GM18868 (cell line): ENCODE measurements at regions not wholly inside any gene's neighbourhood (a gene's known extent, or its start where the extent isn't known, plus 50 kb on each side); places are given as distances from the start of the nearest gene placed in this dataset.
A peak's percentile ranks its signal among the peaks of the same experiment; 100 is the strongest.
"Not testable (repeated sequence)": the region's sequence is repeated elsewhere in the genome, so short reads cannot be mapped to it uniquely, and the experiment has no call there.

Experiments used
- ATAC-seq: cut with Tn5 transposase; IDR thresholded peaks from one replicate; pipeline ENCODE4 v1.9.1; 2021; ENCODE audit warnings: mild to moderate bottlenecking, moderate library complexity; ENCODE audit not compliant: unreplicated experiment

GRCh38 chr20:19024296-19025035, 188.0 kb upstream of the SLC24A3 start:
- no peak for ATAC-seq

GRCh38 chr20:19025430-19026120, 186.9 kb upstream of the SLC24A3 start:
- peak; percentile 19 for ATAC-seq

GRCh38 chr20:19026121-19026878, 186.1 kb upstream of the SLC24A3 start:
- ATAC-seq: peak; percentile 78

GRCh38 chr20:19026901-19027644, 185.4 kb upstream of the SLC24A3 start:
- no peak for ATAC-seq

GRCh38 chr20:19027971-19028370, 184.5 kb upstream of the SLC24A3 start:
- no peak for ATAC-seq

- ATAC-seq: no peak
Measured at GRCh38 chr20:19041787-19042186, 170.7 kb upstream of the SLC24A3 start.

- ATAC-seq: no peak
Measured at GRCh38 chr20:19045371-19045770, 167.1 kb upstream of the SLC24A3 start.

GRCh38 chr20:19047040-19047950, 165.1 kb upstream of the SLC24A3 start:
- ATAC-seq: no peak

GRCh38 chr20:19047951-19048296, 164.5 kb upstream of the SLC24A3 start:
- ATAC-seq: no peak

GRCh38 chr20:19048995-19049501, 163.4 kb upstream of the SLC24A3 start:
- no peak for ATAC-seq

- no peak for ATAC-seq
Measured at GRCh38 chr20:19049514-19049913, 162.9 kb upstream of the SLC24A3 start.

- no peak for ATAC-seq
Measured at GRCh38 chr20:19056909-19057308, 155.5 kb upstream of the SLC24A3 start.

- ATAC-seq: not testable (repeated sequence)
Measured at GRCh38 chr20:19064788-19065187, 147.7 kb upstream of the SLC24A3 start.

GRCh38 chr20:19067986-19068385, 144.5 kb upstream of the SLC24A3 start:
- ATAC-seq: no peak

GRCh38 chr20:19070026-19070425, 142.4 kb upstream of the SLC24A3 start:
- ATAC-seq: no peak

GRCh38 chr20:19070681-19071445, 141.6 kb upstream of the SLC24A3 start:
- ATAC-seq: peak; percentile 30

- ATAC-seq: peak; percentile 48
Measured at GRCh38 chr20:19071446-19071725, 141.1 kb upstream of the SLC24A3 start.

- ATAC-seq: no peak
Measured at GRCh38 chr20:19071902-19072498, 140.4 kb upstream of the SLC24A3 start.

- no peak for ATAC-seq
Measured at GRCh38 chr20:19072988-19073387, 139.5 kb upstream of the SLC24A3 start.
